Kidney tubule cell (primary cell): ENCODE measurements at regions not wholly inside any gene's neighbourhood (a gene's known extent, or its start where the extent isn't known, plus 50 kb on each side); places are given as distances from the start of the nearest gene placed in this dataset.
A peak's percentile ranks its signal among the peaks of the same experiment; 100 is the strongest.

Experiments used
- DNase-seq: peaks from one replicate; pipeline ENCODE4 v3.0.0-alpha.2; 2018; ENCODE audit warnings: low spot score

DNA sequence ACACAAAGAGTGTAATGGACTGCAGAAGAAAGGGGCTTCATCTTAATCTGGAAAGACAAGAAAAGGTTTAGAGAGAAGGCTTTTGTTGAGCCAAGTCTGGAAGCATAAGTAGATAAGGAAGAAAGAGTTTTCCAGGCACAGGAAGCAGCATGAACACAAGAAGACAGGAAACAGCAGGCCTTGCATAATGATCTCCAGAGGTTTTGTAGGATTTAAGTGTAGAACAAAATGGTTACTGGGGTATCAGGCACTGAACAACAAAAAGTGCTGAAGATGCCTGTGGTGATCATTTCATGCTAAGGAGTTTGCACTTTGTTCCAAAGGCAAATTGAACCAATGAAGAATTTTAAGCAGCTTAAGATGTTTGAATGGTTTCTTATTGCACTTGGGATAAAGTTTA lies 281.6 kb upstream of the TANK start:
- DNase-seq: no peak

DNA sequence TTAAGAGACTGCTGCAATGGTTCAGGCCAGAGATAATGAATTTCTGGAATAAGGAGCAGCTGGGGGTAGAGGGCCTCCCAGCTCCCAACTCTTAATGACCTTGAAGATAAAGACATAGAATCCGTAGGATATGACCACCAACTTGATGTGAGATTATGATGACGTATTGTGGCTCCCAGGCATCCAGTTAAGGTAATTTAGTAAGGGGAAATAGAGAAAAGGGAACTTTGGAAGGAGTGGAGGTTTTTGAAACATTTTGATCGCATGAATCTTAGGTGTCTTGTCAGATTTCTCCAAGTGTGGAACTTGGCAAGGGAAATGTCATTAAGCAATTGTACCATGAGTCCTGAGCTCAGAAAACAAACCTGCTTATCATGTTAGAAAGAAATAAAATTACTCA lies 277.3 kb upstream of the TANK start:
- no peak for DNase-seq

DNA sequence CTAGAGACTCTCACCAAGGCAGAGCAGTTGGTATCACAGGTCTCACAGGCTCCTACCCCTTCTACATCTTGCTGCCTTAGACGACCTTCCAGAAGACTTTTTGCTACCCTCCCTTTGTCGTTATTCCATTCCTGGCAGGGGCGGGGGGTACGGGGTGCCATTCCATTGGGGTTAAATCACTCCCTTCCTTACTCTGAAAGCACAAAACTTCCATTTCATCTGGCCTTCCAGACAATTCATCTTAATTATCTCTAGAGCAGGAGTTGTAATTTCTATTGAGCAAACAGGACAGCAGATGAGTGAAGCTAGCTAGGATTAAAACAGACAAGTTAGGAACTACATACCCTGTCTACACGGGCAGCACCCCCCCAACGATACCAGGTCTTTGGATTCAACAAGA lies 276.2 kb upstream of the TANK start:
- DNase-seq: no peak

DNA sequence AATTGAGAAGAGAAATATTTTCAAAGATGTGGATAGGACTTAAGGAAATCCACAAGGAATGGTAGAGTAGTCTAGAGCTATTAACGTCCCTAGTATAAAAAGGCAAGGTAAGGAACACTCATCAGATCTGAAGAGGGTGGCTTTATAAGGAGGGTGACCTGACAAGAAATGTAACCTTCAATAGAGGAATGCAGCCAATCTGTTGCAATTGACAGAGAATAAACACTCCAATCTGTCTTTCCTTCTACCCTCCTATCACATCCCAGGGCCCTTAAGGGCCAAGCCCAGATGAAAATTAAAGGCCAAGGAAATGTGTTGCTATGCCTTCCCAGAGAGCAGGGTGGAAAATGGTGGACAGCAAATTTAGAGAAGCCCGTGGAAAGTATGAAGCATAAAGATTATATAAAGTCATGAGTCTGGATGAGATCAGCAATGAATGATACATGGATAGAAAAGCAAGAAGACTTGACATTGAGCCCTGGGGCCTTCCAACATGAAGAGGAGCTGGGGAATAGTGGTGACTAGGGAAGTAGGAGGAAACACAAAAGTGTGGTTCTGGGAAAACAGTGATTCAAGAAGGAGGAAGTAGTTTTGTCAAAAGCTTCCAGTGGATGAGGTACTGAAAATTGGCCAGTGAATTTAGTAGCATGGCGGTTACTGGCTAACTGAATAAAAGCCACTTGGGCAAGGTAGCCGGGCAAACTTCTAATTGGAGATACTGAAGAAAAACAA lies 270.6 kb upstream of the TANK start:
- DNase-seq: no peak

DNA sequence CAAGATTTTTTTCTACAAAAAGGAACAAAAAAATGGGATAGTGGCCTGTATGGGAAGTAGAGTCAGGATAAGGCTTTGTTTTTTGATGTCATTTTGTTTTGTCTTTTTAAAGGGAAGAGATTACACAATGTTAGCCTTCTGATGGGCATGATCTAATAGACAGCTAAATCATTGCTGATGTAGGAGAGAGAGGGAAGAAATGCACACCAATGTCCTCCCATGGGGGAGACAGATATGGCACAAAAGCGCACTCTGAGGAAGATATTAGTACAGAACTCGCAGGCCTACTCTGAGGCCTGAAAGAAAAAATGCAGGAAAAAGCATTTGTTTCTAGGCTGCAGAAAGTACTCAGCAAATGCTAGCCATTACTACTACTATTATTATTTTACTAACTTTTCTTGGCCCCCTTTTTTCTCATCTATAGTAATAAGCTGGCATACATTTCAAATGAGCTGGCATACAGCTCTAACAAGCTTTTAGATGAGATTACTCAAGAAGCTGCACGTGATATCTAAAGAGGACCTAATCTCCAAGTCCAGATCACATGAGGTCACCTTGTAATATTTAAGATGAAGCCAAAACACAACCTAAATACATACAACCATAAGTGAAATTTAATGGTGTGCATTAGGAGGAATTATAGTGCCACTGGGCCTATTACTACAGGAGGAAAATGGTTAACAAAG lies 269.4 kb upstream of the TANK start:
- DNase-seq: no peak

DNA sequence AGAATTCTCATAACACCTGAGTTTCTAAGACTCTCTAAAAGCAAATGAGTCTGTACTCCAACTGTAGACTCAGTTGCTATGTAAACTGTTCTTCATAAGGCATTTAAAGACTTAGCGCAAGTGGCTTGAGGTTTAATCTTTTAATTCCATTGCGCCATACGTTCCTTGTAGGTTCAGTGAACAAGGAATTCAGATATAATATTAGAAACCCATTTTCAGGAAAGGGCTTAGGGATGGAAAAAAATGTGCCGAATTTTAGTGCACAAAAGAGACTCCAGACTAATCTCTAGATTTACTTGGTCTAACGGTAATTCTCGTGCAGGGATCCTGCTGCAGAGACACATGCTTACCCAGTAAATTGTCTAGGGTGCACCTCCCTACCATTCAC lies 268.9 kb upstream of the TANK start:
- no peak for DNase-seq

DNA sequence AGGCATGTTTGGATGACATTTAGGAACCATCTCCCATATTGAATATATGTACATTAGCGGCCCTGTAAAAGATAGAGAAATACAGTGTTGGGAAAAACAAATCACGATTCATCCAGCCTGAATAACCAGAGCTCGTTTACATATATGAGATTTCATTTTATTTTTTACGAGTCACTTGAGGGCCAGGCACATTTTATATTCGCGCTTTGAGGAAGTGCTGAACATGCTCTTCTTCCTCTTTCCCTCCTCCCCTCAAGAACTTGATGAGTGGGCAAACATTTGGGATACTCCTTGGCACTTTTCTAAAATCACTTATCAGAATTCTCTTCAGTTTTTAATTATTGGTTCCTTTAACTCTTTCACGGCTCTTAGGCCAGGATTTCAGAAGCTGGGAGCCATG lies 268.0 kb upstream of the TANK start:
- DNase-seq: no peak

DNA sequence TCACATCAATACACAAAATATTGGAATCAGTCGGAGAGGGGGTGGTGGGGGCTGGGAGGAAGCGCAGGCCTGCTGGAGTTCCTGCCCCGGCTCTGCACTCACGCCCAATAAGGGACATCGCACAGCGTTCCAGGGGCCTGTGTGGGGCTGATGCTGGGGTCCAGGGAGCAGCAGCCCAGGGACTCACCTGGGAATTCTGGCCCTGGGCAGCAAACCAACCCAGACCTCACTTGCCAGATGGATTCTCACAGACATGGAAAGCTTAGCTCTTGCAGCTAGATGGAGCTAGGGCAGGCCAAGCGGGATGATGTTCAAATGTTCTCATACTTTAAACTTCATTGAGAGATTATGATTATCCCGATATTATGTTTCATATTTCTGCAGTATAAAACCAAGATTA lies 266.6 kb upstream of the TANK start:
- no peak for DNase-seq

DNA sequence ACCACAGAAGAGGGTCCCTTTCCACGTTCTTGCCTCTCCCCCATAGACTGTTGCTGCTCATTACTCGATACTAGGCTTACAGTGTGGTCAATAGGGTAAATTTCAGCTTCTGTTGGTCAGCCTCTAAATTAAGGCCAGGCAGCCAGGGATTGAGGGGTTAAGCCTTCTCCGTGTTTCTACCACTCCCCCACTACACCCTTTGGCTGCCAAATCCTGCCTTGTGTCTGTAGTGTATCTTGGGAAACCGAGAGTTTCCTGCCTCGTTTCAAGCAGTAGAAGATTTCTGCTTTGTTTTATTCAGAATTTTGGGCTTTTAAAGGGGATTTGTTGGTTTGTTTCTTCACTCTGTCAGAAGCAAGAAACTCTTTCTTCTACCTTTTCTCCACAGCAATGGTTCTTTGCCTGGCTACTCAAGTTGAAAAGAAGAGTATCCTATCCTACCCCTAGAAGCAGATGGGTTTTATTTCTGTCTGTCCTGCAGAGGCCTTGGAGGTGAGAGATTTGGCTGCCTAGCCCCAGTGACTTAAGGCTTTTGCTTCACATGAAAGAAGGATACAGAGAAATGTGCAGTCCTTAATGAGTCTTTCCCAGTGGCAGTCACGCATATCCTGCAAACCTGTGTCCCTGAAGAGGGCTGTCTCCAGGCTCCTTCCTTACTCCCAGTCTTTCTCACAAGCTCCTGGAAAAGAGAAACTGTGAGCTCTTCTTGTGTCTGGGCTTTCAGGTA lies 261.5 kb upstream of the TANK start:
- no peak for DNase-seq

DNA sequence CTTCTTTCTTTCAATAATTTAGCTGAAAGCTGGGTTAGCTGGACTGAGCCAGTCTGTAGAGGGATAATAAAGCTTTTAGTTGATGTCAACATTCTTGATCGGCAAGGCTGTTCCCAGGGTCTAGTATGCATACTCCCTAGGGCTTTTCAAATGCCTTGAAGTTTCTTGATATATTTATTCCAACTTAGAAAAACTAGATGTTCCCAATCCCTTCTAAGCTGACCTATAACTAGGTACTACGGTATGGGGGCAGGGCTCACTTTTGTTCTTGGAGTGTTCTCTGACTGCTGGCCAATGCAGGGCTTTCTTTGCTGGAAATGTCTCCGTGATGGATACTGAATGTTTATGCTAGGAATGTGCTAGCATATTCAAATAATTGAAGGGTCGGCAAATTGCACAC lies 258.6 kb upstream of the TANK start:
- no peak for DNase-seq

DNA sequence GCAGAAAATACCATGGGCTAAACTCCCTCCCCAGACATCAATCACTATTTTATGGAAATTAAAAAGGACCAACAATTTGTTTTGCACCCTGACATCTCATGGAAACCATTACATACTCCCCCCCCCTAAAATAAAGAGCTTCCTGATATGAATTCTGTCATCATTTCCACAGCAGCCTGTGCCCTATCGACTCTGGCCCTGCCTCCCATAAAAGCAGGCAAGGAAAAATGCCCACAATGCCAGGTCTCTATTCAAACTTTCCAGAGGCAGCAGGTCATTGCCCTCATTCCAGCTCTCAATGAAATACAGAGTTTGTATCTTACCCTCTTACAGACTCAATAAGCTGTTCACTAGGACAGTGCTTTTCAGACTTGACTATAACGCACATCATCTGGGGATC lies 254.4 kb upstream of the TANK start:
- DNase-seq: no peak

DNA sequence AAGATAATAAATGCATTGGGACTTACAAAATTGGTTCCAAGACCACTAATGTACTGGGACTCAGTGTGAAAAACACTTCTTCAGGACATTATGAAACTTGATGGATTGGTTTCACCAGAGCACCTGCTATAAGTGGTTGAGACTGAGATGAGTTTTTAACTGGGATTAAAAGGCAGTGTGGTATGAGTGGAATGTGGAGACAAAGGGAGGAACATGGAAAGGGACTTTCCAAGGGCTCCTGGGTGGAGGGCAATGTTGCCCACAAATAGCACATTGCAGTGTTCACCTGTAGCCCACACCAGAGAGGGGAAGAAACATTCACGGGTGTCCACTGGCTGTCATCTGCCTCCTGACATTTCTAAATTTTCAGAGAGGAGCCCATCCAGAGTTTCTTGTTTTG lies 253.3 kb upstream of the TANK start:
- peak; percentile 86 for DNase-seq

DNA sequence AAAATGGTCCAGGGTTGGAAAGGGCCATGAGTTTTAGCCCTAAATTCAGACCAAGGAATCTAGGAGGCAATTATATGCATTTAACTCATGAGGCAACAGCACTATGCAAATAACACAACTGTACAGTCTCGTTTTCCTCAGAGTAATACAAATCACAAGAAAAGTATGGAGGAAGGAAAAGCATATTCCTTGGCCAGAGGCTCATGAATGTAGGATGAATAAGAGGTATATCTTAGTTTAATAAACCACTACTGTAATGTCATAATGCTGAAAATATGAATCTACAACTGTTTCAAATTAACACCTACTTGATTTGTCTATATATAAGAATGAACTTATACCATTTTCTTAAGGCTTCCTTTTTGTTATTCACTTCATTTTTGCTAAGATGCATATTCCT lies 252.5 kb upstream of the TANK start:
- DNase-seq: no peak

DNA sequence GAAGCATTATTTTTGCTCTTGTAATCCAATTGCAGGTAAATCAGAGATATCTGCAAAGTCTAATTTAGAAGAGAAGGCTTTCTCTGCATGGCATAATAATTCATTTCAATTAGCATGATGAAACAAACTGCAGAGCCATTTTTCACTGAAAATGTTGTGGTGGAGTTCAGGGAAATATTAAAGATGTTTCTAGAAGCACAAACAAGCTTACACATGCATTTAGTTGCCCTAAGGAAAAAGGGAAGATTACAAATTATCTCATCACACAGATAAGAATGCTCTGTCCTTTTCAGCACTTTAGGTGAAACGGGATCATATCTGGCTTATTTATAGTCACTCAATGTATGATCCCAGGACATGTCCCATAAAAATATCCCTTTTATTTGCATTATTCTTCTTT lies 252.1 kb upstream of the TANK start:
- no peak for DNase-seq

DNA sequence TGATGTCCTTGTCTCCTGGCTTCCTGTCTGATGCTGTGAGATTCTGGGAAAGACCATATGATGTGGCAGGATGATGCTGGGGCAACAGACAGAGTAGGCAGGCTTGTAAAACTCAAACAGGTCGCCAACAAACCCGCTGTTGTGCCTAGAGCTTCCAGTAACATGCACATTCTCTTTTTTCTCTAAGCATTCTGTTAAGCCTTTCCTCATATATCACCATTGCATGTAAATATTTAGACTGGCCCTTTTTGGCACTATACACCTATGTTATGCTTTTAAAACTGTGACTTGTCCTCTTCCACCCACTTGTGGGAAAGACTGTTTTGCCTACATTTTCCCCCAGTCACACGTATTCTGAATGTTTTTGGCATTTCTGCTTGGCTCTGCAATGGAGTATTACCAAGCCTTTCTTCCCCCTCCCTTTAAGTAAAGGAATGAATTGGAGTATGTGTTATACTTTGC lies 250.4 kb upstream of the TANK start:
- no peak for DNase-seq

DNA sequence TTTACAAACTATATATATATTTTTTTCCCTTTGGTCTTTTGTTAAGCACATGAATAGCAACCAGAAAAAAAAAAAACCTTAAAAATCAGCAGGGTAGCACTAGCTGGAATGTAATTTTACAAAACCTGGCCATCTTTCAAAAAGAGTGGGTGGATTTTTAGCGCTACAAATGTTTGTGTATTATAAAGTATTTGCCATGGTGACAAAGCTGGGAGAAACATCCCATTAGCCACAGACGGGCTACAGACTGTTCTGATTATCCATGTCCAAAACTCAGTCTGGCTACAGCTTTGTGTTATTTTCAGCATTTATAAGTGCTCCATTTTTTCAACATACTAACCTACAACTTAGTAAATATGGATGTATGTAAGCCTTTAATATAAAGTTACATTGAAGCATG lies 249.5 kb upstream of the TANK start:
- no peak for DNase-seq

DNA sequence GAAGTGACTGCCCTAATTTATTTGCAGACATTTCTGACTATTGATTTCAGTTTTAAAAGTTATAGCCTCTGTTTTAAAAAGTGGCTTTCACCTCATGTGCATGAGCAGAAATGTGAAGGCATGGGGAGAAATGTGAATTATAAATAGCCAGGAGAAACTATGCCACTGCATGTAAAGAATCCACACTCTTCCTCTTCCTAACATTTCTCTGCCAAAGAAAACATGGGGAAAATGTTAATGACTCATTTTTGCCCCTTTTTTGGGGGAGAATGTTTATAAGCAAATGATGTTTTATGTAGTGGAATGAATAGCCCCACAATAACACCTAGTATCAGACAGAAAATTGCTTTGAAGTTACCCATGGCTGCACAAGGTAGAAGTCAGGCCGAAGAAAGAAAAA lies 249.0 kb upstream of the TANK start:
- no peak for DNase-seq

DNA sequence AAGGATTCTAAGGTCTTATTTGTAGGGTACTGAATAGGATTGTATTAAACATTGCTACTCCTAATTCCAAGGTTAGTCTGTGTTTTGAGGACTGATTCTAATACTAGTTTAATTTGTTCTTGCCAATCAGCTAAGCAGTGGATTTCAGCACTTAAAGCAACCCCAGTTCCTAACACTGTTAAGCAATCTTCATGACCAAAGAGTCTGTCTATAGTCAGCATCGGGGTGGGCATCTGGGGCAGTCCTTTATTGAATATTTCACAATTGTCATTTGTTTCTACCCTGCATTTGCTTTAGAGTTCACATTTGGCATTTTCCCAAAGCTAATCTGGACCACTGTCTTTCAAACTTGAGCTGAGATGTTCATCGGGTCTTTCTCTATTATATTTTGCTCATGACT lies 248.0 kb upstream of the TANK start:
- no peak for DNase-seq

DNA sequence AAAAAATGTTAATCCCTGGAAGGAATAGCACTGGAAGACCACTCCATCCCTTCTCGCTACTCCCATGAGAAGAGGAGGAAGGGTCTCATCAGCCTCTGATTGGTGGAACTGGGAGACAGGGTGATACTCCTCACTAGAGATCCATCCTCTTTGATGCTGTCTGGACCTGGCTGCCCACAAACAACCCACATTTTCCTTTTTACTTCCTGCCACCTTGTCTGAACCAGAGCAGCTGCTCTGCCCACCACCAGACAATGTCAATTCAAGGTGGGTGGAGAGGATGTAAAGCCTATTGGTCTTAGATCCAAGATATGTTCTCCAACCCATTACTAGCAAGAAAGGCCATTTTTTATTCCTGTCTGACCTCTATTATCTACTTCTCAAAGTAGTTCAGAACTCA lies 246.9 kb upstream of the TANK start:
- DNase-seq: no peak

DNA sequence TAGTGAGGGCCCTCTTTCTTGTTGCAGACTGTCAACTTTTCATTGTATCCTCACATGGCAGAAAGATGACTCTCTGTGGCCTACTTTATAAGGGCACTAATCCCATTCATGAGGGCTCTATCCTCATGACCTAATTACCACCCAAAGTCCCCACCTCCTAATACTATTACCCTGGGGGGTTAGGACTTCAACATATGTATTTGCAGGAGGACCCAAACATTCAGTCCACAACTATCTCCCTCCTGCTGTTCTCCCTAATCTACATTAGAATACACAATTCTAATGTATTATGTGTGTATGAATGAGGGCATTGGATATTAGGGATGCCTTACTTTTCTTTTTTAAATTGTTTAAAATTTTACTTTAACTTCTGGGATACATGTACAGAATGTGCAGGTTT lies 246.0 kb upstream of the TANK start:
- DNase-seq: no peak

DNA sequence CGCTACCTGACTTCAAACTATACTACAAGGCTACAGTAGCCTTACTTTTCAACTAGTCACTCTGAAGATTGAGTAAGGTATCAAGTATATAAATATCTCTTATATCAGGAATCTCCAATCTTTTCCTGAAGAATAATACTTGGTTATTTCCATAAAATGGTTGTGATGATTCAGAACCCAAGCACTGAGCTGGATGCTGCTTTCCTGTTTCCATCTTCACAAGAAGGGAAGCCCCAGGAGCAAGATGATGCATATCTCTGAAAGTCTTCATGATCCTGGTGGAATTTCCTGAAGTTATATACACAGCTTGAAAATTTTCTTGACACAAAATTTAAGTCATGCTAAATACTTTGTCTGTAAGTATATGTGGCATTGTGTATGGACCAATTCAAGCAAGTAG lies 243.9 kb upstream of the TANK start:
- peak; percentile 25 for DNase-seq

DNA sequence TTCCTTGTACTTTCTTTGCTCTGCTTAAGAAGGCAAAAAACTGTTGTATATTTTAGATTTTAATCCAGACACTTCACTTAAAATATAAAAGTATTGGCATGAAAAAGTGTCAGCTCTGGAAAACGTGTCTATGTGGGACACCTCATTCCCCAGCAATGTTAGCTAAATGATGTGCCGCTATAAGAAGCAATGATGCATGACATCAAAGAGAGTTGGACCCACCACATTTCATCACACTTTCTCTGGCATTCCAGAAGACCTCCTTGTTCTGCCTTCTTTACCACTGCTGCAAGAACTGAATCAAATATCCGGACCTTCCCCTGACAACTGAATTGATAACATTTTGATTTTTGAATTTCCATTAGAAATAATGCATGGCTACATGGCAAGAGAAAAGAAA lies 242.4 kb upstream of the TANK start:
- DNase-seq: peak; percentile 62

DNA sequence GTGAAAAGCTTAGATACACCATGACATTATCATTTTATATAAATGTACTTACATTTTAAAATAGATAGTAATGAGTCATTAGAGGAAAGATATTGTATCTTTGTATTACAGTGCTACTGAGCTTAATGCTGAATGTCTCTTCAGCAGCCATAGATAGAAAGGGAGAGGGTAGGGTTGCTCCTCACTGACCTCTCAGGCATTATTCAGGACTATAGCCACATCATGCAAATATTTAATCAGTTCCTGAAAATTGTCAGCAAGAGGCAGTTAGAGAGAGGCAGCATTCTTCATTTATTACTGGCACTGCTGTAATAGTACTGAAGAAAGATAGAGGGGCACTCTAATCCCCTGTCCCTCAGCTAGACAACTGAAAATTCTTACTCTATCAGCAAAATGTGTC lies 242.0 kb upstream of the TANK start:
- DNase-seq: no peak
